ENCODE measurements at regions not wholly inside any gene's neighbourhood (a gene's known extent, or its start where the extent isn't known, plus 50 kb on each side); places are given as distances from the start of the nearest gene placed in this dataset.

DNA sequence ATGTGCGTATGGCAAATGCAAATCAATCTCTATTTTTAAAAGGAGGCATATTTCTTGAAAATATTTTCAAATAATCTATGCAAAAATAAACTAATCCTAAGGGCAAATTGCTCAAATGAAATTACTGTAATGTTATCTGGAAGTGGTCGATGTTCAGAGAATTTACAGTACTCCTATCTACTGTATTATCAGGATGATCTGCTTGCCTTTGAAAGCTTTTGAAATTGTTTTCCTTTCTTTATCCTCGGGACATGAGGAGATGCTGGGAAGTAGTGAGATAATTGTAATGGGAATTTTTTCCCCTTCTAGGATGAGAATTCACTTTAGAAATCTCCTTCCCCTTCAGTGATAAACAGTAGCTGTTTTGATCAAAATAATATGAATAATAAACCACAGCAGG, 577.2 kb upstream of the MIR17HG start:
- in situ Hi-C loops (cut with HindIII; ENCODE audit: low sequenced_read_pairs): no loop called here

- in situ Hi-C loops (cut with HindIII; ENCODE audit: low sequenced_read_pairs): no loop called here
These were observed 573.8 kb upstream of the MIR17HG start for GRCh38 chr13:90773681-90774080.

- in situ Hi-C loops (cut with HindIII; ENCODE audit: low sequenced_read_pairs): no loop called here
These were observed 571.3 kb upstream of the MIR17HG start for GRCh38 chr13:90776051-90776748.

DNA sequence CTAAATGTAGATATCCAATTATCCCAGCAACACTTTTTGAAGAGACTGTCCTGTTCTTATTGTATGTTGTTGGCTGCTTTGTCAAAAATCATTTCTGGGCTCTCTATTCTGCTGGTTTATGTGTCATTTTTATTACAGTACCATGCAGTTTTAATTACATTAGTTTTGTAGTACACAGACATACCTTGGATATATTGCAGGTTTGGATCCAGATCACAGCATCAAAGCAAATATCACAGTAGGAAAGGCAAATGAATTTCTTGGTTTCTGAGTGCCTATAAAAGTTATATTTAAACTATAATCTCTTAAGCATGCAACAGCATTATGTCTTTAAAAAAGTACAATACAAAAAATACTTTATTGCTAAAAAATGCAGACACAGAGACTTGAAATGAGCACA, 564.2 kb upstream of the MIR17HG start:
- in situ Hi-C loops (cut with HindIII; ENCODE audit: low sequenced_read_pairs): no loop called here

- in situ Hi-C loops (cut with HindIII; ENCODE audit: low sequenced_read_pairs): no loop called here
These were observed 560.5 kb upstream of the MIR17HG start for GRCh38 chr13:90787007-90787406.

GRCh38 chr13:90792335-90792734, 555.2 kb upstream of the MIR17HG start:
- in situ Hi-C loops (cut with HindIII; ENCODE audit: low sequenced_read_pairs): no loop called here

DNA sequence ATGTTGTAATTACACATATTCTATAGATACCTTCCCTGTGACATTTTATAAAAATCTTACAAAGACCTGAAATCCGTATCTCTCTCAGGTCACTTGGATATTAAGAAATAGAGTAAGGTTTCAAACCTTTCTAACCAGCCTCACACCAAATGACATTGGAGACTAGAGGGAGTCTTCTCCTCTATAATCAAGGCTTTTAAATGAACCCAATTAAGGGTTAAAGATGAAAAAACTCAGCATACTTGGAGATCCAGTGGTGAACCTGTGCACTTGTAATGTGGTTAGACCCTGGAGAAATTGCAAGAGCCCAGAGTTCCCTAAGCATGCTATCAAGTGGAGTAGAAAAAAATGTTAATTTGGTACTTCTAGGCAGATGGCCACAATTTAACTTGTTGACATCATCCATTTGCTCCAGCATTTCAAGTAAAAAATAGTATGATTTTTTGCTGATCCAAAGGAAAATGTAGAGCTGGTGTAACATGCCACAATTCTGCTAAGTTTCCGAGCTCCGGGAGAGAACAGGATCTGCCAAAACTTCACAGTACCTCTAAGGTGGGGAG, 554.1 kb upstream of the MIR17HG start:
- in situ Hi-C loops (cut with HindIII; ENCODE audit: low sequenced_read_pairs): no loop called here

- in situ Hi-C loops (cut with HindIII; ENCODE audit: low sequenced_read_pairs): no loop called here
These were observed 551.0 kb upstream of the MIR17HG start for GRCh38 chr13:90796474-90796873.

DNA sequence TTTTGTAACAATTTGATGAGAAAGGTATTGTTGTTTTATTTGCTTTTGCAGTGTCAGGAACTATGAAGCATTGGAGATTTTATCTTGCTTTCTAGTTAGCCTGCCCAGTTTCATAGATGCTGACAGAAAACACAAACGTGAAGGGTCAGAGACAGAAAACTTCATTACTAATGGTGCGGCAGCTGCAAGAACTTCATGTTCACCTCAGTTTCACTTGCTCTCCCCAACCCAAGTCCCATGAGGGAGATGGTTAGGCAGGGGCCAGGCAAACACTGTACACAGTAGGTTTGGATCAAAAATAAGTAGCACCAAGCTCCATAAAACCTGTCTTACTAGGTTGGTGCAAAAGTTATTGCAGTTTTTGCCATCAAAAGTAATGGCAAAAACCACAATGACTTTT, 550.2 kb upstream of the MIR17HG start:
- in situ Hi-C loops (cut with HindIII; ENCODE audit: low sequenced_read_pairs): no loop called here

GRCh38 chr13:90798381-90798780, 549.1 kb upstream of the MIR17HG start:
- in situ Hi-C loops (cut with HindIII; ENCODE audit: low sequenced_read_pairs): no loop called here

DNA sequence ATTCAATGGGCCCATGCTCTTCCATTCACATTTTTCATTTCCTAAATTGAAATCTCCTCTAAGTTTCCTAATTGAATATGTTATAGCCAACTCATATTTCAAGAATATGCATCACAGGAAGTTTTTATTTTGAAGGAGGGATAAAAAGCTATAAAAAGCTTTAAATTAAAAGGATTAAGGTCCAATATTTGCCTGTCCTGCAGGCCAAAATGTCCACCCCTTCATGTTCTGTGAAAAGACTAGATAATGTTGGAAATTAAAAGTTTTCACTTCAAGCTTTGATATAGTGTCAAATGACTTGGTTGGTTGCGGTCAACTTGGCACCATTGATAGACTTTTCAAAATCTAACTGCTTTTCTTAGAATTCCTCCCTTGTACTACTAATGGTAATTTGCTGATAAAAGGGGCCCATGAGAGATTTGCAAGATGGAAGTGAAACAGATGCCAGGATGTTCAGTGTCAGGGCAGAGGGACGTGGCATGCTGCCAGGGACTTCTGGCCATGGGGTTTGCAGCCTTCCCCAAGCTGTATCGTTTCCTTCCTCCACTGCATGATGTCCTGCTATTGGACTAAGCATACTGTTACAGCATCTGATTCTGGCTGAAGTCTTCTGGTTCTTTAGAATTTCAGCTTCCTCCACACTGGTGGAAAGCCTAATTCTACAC, 547.3 kb upstream of the MIR17HG start:
- in situ Hi-C loops (cut with HindIII; ENCODE audit: low sequenced_read_pairs): no loop called here

DNA sequence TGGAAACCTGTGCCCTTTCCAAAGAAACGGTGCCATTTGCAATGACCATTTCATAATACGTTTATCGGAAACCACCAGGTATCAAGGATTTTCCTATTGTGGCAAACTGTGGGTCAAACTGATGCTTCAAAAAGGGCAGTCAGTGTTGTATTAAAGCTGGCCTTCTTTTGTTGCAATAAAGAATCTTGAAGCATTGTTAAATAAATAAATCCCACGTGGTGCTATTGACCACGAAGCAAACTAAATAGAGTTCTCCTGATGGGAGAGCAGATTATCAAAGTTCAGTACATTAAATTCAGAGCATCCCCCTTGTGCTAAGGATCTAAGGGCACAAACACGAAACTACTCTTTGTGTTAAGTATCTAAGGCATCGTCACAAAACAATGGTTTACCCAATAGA, 545.9 kb upstream of the MIR17HG start:
- in situ Hi-C loops (cut with HindIII; ENCODE audit: low sequenced_read_pairs): no loop called here

DNA sequence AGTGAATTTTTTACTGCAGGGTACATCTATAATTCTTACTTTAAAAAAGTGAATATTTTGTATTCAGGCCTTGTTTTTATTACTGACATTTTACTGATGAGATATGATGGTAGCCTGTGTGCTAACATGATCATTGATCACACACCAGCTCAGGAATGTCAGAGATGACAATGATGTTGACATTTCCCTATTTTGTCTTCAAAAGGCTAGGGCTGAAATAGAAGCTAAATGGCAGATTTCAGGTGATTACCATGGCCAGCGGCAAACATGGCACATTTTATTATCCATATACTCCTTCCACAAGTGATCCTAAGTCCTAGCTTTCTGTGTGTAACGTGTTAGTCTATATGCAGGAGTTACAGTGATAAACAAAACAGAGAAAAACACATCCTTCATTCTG, 544.3 kb upstream of the MIR17HG start:
- in situ Hi-C loops (cut with HindIII; ENCODE audit: low sequenced_read_pairs): no loop called here

GRCh38 chr13:90806016-90806615, 541.4 kb upstream of the MIR17HG start:
- in situ Hi-C loops (cut with HindIII; ENCODE audit: low sequenced_read_pairs): no loop called here

- in situ Hi-C loops (cut with HindIII; ENCODE audit: low sequenced_read_pairs): no loop called here
These were observed 540.6 kb upstream of the MIR17HG start for GRCh38 chr13:90806892-90807291.

GRCh38 chr13:90808838-90809237, 538.6 kb upstream of the MIR17HG start:
- in situ Hi-C loops (cut with HindIII; ENCODE audit: low sequenced_read_pairs): no loop called here

- in situ Hi-C loops (cut with HindIII; ENCODE audit: low sequenced_read_pairs): no loop called here
These were observed 523.5 kb upstream of the MIR17HG start for GRCh38 chr13:90824032-90824431.

GRCh38 chr13:90826688-90827087, 520.8 kb upstream of the MIR17HG start:
- in situ Hi-C loops (cut with HindIII; ENCODE audit: low sequenced_read_pairs): no loop called here

DNA sequence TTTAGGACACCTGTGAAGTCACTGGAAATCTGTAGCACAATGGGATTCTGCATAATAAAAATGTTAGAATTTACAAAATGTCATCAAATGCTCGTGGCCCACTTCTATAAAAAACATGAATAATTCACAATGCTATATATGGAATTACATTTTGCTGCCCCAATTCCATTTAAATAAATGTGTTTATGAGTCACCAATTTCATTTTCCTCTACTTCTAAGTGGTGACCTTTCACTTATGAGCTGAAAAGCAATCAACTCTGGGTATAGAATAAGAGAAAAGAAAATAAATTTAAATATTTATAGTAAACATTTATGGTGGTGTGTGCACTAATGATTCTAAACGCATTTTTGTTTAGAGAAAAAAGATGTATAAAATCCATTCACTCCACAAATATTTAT, 516.7 kb upstream of the MIR17HG start:
- in situ Hi-C loops (cut with HindIII; ENCODE audit: low sequenced_read_pairs): no loop called here

DNA sequence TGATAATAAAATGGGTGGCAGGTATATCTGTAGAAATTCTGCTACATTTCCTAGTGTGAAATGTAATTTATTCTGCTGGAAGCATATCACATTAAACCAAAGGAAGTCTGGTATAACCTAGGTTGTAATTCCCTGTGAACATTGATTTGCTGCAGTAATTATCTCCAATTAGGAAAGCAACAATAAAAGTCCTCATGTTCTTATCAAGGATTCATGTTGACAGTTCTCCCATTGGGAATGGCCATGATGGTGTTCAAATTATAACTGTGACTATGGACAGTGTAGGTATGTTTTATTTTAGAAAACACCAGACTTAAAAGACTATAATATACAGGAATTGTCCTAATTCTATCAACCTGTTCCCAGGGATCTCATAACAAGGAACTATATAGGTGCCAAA, 513.5 kb upstream of the MIR17HG start:
- in situ Hi-C loops (cut with HindIII; ENCODE audit: low sequenced_read_pairs): no loop called here

DNA sequence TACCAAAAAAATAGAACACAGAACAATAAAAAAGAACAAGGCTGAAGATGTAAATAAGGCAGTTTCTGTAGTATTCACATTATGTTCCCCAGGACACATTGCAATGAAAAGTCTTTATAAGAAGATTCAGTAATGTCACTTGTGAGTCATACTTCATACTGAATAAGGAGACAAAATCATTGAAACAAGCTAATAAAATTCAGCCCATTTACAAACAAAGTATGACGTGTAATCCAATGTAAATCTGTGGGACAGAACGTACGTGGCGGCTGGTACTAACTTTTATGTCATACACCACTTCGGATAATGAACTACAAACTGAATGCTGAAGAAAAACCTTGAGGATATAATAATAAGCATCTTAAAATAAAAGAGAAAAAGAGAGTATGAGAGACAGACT, 512.8 kb upstream of the MIR17HG start:
- in situ Hi-C loops (cut with HindIII; ENCODE audit: low sequenced_read_pairs): no loop called here

DNA sequence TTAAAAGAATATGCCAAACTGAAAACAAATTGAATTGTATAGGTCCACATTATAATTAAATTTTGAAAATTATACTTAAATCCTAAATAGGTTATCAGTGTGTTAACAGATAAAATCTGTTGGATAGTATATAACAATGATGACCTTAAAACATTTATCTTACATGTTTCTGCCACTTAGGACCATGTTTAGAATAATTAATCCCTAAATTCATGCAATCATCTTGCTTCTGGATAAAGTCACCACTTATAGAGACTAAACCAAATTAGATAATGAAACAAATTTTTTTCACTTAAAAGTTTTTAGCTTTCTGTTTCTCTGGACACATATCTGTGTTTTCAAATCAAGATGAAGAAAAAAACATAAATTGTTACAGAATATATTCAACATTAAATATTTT, 511.7 kb upstream of the MIR17HG start:
- in situ Hi-C loops (cut with HindIII; ENCODE audit: low sequenced_read_pairs): no loop called here
